ENCODE measurements at regions not wholly inside any gene's neighbourhood (a gene's known extent, or its start where the extent isn't known, plus 50 kb on each side); places are given as distances from the start of the nearest gene placed in this dataset.

DNA sequence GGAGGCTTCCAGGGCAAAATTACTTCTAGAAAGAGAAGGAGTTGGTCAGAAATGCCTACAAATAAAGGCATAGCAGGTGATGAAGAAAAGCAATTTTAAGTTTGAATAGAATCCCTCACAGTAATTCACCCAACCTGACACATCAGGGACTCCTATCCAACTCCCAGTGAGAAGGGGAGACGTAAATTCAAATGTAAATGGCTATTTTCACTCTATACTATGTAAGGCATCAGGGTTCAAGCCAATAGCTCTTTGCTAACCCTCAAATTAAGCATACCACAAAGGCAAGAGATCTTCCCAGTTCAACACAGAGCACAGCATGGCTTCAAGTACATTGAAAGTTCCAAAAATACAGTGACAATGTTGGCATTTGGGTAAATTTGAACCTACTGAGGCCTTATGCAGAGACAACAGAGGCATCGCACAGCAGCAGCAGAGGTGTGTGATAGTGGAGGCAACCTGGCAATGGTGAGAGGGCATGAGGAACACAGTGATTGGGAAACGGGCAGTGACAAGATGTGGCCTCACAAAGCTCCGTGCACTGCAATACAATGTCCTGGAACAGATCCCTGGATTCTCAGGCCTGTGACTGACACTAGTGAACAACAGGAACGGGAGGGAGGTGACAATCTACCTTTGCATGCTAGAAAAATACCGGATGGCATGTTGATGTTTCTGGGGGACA is 95.7 kb downstream of the VSTM2A start:
- TF ChIP-seq, protein P1, sequence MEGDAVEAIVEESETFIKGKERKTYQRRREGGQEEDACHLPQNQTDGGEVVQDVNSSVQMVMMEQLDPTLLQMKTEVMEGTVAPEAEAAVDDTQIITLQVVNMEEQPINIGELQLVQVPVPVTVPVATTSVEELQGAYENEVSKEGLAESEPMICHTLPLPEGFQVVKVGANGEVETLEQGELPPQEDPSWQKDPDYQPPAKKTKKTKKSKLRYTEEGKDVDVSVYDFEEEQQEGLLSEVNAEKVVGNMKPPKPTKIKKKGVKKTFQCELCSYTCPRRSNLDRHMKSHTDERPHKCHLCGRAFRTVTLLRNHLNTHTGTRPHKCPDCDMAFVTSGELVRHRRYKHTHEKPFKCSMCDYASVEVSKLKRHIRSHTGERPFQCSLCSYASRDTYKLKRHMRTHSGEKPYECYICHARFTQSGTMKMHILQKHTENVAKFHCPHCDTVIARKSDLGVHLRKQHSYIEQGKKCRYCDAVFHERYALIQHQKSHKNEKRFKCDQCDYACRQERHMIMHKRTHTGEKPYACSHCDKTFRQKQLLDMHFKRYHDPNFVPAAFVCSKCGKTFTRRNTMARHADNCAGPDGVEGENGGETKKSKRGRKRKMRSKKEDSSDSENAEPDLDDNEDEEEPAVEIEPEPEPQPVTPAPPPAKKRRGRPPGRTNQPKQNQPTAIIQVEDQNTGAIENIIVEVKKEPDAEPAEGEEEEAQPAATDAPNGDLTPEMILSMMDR (IDR thresholded peaks at IDR 0.05): no peak
- Histone ChIP-seq H3K4me1 (no peaks in the 10 kb centered on the region), H3K4me3 (no peak overlapping the region), H3K27me3 (no peaks in the 10 kb centered on the region), H3K27ac (no peak overlapping the region), H3K9me3 (no peaks in the 10 kb centered on the region), H3K36me3 (no peaks in the 10 kb centered on the region)
- no peak for DNase-seq
- intact Hi-C loops (cut with DNase I; ENCODE audit: low total_unique reads): no loop called here

DNA sequence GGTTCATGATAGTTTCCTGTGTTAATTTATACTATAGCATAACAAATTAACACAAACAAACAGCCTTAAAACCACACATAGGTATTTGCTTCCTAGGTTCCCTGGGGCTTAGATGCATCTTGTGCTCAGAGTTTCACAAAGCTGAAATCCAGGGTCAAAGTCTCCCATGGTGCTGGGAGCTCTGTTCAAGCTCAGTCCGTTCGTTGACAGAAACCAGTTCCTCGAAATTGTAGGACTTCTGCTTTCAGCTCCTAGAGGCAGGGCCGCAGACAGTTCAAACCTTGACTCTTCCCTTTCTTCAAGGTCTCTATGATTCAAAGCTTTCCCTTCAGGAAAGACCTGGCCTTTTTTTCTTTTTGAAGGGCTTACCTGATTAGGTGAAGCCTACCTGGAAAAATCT is 90.5 kb downstream of the VSTM2A start:
- no peak overlapping the region for H3K4me3 ChIP-seq
- no peak for TF ChIP-seq POLR2A (IDR thresholded peaks at IDR 0.05)
- TF ChIP-seq, protein P1 (IDR thresholded peaks at IDR 0.05): no peak
- no peaks in the 10 kb centered on the region for H3K36me3 ChIP-seq
- H3K27ac ChIP-seq: no peak overlapping the region
- intact Hi-C loops (cut with DNase I; ENCODE audit: low total_unique reads): no loop called here
- H3K9me3 ChIP-seq: no peaks in the 10 kb centered on the region
- no peaks in the 10 kb centered on the region for H3K4me1 ChIP-seq
- DNase-seq: no peak
- H3K27me3 ChIP-seq: no peaks in the 10 kb centered on the region

DNA sequence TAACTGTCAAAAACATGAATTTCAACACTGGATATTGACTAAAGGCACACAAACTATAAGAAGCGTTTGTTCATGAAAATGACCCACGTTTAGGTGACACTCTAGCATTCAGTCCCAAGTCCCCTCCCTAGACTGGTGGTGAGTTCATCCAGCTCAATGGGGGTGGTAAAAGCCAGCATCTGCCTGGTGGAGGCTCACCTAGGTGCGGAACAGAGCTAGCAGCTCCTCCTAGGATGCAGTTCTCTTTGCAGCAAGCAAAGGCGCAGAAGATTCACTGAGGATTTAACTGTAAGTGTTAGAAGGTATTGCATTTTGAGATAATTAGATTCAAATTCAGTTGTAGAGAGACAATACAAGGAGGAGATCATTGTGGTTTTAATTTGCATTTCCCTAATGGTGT is 87.6 kb downstream of the VSTM2A start:
- H3K9me3 ChIP-seq: no peaks in the 10 kb centered on the region
- DNase-seq: no peak
- intact Hi-C loops (cut with DNase I; ENCODE audit: low total_unique reads): no loop called here
- H3K27ac ChIP-seq: no peak overlapping the region
- H3K4me3 ChIP-seq: no peak overlapping the region
- no peak for TF ChIP-seq POLR2A (IDR thresholded peaks at IDR 0.05)
- TF ChIP-seq, protein P1 (IDR thresholded peaks at IDR 0.05): no peak
- no peaks in the 10 kb centered on the region for H3K27me3 ChIP-seq
- no peaks in the 10 kb centered on the region for H3K4me1 ChIP-seq
- no peaks in the 10 kb centered on the region for H3K36me3 ChIP-seq

DNA sequence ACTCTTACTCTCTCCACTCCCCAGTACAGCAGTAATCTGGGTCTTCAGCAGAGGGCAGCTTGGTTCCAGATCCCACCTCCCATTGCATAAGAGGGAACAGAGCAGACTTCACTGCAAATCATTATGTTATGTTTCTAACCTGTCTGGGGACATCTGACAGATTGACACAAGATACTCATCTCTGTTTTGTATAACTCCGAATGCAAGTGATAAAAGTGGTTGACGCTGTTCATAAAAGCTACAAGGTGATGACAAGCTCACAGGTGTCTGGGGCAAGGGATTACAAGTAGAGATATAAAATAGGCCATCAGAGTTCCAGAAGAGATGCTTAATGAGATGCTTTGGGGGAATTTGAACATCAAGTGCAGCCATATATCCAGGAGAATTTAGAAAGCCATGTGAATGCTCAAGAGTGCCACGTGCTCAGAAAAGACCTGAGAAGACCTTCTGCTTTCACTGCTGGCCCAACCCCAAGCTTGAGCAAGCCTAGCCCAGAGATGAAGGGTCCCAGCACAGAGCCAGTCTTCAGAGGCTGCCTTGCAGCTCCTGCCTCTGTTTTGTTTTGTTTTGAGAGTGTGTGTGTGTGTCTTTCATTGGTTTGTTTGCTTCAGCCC is 80.6 kb downstream of the VSTM2A start:
- TF ChIP-seq, protein P1 (IDR thresholded peaks at IDR 0.05): no peak
- TF ChIP-seq POLR2A (IDR thresholded peaks at IDR 0.05): no peak
- Histone ChIP-seq H3K4me3 (no peak overlapping the region), H3K36me3 (no peaks in the 10 kb centered on the region), H3K4me1 (no peaks in the 10 kb centered on the region), H3K27ac (no peak overlapping the region), H3K27me3 (no peaks in the 10 kb centered on the region), H3K9me3 (no peaks in the 10 kb centered on the region)
- DNase-seq: no peak
- intact Hi-C loops (cut with DNase I; ENCODE audit: low total_unique reads): no loop called here
